GM19351 (cell line): ENCODE measurements at regions not wholly inside any gene's neighbourhood (a gene's known extent, or its start where the extent isn't known, plus 50 kb on each side); places are given as distances from the start of the nearest gene placed in this dataset.

ENCODE experiments used
- ATAC-seq: cut with Tn5 transposase; IDR thresholded peaks from one replicate; pipeline ENCODE4 v1.9.1; 2021; ENCODE audit warnings: mild to moderate bottlenecking, moderate library complexity; ENCODE audit not compliant: unreplicated experiment

DNA sequence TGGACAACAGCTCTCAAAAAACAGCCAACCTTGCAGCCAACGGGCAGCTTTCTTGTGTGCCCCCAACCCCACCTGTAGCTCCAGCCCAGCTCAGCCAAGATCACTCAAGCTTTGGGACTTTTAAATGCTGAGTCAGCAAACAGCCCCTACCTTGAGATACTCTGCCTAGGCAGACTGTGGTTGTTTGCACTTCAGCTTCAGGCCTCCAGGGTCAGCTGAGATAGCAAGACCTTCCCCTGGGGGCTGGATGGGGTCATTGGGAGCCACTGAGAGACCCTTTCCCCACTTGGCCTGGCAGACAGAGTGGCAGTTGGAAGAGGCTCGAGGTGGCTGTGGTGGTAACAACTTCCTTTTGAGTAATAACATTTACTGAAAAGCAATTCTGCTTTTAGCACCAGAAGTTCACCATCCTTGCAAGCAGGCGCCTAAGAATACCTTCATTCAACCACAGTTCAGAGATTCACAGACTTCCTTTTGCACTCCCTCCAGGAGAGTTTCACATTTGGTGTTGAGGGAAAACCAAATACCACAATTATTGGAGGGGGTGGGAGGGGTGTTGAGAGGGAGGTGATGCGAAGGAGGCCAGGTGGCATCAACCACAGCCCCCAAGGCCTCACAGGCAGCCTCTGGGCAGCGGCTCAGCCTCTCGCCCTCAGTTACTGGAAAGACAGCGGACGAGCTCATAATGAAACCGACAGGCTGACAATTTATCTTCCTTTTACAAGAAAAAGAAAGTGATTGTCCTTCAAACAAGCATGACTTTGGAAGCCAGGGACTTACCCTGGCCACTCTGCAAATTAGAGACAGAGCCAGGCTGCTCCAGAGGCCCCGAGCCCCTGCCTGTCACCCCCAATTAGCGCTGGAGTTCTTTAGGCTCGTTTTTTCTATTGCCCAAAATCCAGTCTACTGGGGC lies 148.1 kb downstream of the CEBPB start:
- peak; percentile 54 for ATAC-seq

- no peak for ATAC-seq
Observed at GRCh38 chr20:50339466-50339901, 148.9 kb downstream of the CEBPB start.

DNA sequence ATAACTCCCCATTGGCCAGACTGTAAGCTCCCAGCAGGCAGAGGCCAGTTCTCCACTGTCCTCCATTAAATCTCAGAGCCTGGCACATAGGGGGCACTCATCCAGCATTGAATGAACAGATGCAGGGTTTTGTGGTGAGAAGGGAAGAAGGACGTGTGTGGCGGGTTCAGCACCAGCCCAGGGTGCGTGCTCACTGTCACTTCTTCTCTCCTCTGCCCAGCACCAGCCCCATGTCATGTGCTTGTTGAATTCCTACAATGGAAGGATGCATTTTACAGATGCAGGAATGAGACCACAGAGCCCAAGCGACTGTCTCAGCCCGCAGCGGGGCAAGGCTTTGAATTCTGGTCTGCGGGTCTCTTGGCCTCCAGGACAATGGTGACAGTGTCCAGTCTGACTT lies 149.9 kb downstream of the CEBPB start:
- no peak for ATAC-seq

- no peak for ATAC-seq
Observed at GRCh38 chr20:50341050-50341449, 150.4 kb downstream of the CEBPB start.

DNA sequence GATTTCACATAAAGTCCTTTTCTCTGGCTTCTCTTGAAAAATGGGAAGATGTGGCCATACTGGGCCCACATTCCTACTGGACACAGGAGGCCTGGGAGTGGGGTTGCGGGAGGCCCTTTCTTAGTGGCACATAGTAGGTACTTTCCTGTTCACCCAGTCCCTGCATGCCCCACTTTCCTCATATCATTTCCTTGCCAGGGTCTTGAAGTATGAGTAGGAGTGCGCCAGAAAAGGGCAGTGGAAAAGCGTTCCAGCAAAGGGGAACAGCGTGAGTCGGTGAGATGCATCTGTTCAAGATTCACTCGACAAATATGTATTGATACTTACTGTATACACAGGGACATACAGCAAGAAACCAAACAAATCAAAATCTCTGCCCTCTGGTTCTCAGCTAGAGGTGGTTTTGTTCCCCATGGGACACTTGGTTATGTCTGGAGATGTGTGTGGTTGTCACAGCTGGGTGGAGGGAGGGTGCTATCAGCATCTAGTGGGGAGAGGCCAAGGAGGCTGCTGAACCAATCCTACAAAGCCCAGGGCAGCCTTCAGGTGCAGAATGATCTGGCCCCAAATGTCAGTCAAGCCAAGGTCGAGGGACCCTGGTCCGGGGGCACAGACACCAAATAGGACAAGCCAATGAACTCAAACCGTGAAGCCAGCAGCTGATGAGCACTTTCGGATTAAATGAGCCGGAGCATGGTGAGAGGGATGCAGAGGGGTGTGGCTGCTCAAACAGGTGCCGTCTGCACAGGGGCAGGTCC lies 151.4 kb downstream of the CEBPB start:
- no peak for ATAC-seq

GRCh38 chr20:50342638-50343102 lies 152.0 kb downstream of the CEBPB start:
- ATAC-seq: no peak

DNA sequence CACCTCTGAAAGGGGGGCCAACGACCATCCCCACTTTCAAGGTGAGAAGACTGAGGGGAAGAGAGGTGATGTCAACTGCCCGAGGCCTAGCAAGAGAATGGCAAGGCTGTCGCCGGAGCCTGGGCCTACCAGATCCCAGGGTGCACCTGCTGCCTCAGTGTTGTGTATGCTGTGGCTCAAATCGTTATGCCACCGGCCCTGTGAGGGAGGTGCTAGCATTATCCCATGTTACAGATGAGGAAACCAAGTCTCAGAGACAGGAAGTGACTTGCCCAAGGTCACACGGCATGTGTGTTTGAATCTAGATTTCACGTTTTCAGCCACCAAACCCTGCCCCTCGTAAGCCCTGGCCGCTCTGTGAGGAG lies 152.5 kb downstream of the CEBPB start:
- ATAC-seq: no peak

GRCh38 chr20:50343490-50344179 lies 153.0 kb downstream of the CEBPB start:
- ATAC-seq: no peak

- no peak for ATAC-seq
Observed at GRCh38 chr20:50344232-50345071, 153.8 kb downstream of the CEBPB start.

DNA sequence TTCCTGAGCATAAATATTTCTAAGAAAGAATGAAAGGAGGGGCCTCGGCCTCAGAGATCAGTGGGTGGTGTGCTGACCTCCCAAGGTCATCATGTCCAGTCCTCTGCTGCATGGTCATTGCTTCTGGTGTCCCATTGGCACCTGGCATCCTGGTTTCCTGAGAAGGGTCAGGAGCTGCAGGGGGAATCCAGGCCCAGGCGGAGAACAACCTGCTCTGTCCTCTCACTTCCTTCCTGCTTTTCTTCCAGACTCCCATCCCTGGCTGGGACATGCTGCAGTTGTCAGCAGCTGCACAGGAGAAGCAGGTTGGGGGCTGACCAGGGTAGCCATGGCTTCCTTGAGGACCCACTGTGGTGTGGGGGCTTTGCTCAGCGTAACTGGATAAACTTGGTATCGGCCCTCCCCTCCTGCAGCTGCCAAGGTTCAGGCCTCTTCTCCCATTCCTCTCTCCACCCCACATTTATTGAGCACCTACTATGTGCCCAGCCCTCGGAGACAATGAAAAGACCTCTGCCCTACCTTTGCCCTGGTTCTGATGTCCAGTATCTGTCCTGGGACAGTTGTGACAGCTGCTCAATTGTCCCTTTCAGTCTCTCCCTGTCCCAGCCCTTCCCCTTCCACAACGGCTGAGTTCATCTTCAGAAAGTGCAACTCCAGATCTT lies 155.2 kb downstream of the CEBPB start:
- no peak for ATAC-seq

- no peak for ATAC-seq
Observed at GRCh38 chr20:50346374-50347283, 156.0 kb downstream of the CEBPB start.

DNA sequence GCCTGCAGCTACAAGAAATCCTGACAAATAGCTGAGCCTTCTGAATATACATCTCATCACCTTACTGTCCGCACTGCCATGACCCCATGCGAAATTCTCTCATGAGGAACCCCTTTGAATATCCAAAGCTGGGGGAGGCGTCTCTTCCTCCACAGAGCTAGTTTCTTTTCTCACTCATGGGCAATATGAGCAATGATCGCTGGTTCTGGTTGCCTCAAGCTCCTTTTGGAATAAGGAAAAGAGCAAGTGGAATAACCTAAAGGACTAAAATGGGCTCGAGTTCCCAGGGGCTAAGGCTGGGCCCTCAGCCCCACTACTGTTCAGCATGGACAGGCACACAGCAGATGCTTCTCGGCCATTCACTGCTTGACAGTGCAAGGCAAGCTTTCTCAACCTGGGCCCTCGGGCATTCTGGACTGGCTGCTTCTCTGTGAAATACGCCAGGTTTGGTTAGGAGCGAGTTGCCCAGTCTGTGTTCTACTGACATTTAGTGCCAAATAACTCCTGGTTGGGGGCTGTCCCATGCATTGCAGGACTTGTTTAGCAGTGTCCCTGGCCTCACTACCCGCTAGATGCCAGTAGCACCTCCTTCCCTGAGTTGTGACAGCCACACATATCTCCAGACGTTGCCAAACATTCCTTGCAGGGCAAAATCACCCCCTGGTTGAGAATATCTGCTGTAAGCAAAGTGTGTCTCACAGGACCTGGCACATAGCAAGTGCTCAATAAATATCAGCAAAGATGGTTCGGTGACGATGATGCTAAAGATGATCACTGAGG lies 156.8 kb downstream of the CEBPB start:
- no peak for ATAC-seq

DNA sequence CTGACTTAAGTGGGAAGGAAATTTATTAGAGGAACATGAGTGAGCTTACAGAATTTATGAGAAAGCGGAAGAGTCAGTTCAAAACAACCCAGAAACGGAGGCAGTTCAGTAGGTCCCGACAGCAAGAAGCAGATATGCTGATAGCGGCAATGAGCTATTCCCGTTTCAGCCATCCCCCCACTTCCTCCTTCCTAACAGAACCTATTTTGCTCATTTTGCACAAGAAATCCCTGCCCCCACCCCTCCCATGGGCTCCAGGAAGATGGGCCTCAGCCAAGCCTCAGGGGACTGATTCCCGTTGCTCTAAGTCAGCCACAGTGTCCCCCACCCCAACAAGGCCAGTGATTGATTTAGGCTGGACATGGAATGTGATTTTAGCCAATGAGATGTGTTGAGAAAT lies 157.5 kb downstream of the CEBPB start:
- ATAC-seq: no peak

GRCh38 chr20:50350510-50351249 lies 159.5 kb upstream of the PTPN1 start:
- ATAC-seq: no peak

GRCh38 chr20:50351541-50351940 lies 158.6 kb upstream of the PTPN1 start:
- no peak for ATAC-seq

DNA sequence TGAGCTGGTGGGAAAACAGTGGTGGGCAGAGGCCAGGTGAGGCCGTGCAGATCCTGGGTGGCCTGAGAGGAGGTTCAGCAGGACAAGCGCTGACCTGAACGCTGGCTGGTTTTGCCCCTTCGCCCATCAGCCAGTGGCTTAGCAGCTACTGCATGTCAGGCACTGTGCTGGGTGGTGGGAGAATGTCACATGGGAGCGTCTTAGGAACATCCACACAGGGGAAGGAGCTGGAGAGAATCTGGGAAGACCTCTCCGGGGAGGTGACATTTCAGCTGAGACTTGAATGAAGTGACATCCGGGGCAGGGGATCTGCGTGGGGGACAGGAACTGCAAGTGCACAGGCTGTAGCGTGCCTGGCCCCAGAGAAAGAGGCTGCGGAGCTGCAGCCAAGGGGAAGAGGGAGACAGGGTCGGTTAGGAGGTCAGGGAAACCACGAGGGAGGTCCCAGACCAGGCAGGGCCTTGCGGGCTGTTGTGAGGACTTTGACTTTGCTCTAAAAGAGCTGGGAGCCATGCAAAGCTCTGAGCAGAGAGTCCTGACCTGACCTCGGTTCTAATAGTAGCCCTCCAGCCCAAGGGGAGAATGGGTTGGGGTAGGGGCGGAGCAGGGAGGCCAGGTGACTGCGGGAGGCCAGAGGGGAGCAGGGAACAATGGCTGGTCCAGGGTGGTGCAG lies 156.8 kb upstream of the PTPN1 start:
- ATAC-seq: no peak
